ENCODE measurements at regions not wholly inside any gene's neighbourhood (a gene's known extent, or its start where the extent isn't known, plus 50 kb on each side); places are given as distances from the start of the nearest gene placed in this dataset.

- TF ChIP-seq CTCF (IDR thresholded peaks at IDR 0.05) (no peak), POLR2A (IDR thresholded peaks at IDR 0.05) (no peak)
Measured at GRCh38 chr16:85469929-85470590, 143.1 kb upstream of the GSE1 start.
